ENCODE measurements at regions not wholly inside any gene's neighbourhood (a gene's known extent, or its start where the extent isn't known, plus 50 kb on each side); places are given as distances from the start of the nearest gene placed in this dataset.

DNA sequence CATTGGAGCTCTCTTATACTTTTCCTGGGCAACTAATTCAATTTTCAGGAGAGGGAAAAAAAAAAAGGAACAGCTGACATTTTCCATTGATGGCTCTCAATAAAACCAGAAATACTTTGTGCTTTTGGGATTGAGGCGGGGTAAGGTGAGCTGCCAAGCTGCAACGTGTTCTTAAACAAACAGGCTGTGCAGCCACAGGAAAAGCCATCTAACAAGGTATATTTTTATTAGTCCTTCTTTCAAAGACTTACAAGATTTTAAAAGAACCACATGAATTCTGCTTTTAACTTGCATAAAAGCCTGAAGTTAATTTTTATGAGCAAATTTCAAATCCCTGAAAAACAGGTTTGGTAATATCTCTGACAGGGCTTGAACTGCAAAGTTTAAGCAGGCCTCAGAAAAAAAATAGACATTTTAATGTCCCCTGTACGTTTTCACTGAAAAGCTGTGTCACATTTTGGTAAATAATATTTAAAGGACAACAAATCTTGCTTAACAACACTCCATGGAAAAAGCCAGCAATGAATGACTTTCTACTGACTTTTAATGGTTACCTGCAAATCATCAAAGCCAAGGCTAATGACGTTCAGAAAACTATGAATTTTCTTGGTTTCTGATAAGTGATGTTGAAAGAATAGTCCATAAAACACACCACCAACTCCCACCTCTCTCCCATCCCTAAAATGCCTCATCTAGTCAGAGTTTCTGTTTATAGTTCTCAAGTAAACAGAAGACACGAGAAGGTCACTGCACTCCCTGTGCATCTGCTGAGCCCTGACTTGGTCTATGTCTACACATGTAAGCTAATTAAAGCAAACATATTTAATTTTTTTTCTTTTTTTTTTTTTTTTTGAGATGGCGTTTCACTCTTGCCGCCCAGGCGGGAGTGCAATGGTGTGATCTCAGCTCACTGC is 433.6 kb downstream of the PIK3R1 start:
- TF ChIP-seq EZH2 (IDR thresholded peaks at IDR 0.05) (no peak), POLR2AphosphoS5 (IDR thresholded peaks at IDR 0.05; ENCODE audit: borderline replicate concordance, low read depth, low read length) (no peak)
